ENCODE measurements at regions not wholly inside any gene's neighbourhood (a gene's known extent, or its start where the extent isn't known, plus 50 kb on each side); places are given as distances from the start of the nearest gene placed in this dataset.

GRCh38 chr2:20108655-20109396 lies 57.4 kb upstream of the LAPTM4A start:
- DNase-seq = no peak

GRCh38 chr2:20107776-20108175 lies 56.3 kb upstream of the LAPTM4A start:
- DNase-seq = no peak

GRCh38 chr2:20107352-20107751 lies 55.9 kb upstream of the LAPTM4A start:
- no peak for DNase-seq

- peak; percentile 26 for DNase-seq
These were observed 55.3 kb upstream of the LAPTM4A start for GRCh38 chr2:20106746-20107145.

GRCh38 chr2:20104900-20105545 lies 53.6 kb upstream of the LAPTM4A start:
- no peak for DNase-seq

GRCh38 chr2:20103530-20103929 lies 52.1 kb upstream of the LAPTM4A start:
- DNase-seq = no peak
